Activated CD4-positive, alpha-beta T cell treated with anti-CD3 and anti-CD28 coated beads, Interleukin-2, amount 50 U/mL, for 16 hours (primary cell): ENCODE measurements at regions not wholly inside any gene's neighbourhood (a gene's known extent, or its start where the extent isn't known, plus 50 kb on each side); places are given as distances from the start of the nearest gene placed in this dataset.
"Not testable (repeated sequence)": the region's sequence is repeated elsewhere in the genome, so short reads cannot be mapped to it uniquely, and the experiment has no call there.

ENCODE experiments used
- DNase-seq: peaks from one replicate; pipeline ENCODE4 v3.0.0-alpha.2; 2020

DNA sequence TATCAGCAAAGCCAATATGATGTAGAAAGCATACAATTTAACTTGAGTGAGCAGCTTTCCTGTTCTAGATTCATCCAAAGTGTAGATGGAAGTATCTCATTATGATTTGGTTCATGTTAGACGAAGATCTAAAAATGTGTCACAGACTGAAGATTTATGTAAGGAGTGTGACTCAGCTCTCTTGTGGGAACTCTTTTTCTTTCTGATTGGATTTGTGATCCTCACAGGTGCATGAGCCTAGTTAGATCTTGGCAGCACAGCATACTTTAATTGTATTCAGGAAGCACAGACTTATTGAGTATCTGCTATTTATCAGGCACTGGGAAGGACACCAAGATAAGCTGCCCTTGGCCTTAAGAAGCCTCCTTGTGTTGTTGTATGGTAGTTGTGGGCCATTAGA lies 147.1 kb downstream of the C11orf91 start:
- DNase-seq = no peak

DNA sequence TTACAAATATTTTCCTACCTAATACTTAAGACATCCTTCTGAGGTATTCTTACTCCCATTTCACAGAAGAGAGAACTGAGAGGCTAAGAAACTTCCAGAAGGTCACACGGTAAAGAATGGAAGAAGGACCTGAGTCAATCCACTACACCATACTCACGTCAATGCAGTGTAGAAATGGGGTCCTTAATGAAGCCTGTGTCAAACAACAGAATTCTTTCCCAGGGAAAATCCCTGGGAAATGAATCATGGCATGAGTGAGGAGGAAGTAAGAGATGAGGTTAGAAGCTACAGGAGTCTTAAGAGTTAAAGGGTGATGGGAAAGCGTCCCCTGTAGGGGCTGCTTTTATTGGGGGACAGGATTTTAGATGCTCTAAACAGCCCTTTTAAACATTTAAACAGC lies 147.9 kb downstream of the C11orf91 start:
- no peak for DNase-seq

DNA sequence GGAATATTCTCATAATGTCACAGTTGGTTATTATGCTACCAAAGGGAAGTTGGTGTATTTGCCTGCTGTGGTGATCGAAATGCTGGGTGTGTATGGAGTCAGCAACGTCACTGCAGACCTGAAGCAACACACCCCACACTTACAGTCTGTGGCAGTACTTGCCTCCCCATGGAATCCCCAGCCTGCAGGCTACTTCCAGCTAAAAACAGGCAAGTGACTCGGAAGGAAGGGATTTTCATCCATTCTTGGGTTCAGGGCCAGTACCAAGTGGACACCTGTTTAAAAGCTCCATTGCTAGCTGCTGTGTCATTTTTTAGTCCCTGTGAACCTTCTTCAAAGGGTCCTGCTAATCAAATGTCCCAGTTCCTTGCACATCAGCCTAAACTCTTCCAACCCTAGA lies 149.6 kb downstream of the C11orf91 start:
- DNase-seq = no peak

DNA sequence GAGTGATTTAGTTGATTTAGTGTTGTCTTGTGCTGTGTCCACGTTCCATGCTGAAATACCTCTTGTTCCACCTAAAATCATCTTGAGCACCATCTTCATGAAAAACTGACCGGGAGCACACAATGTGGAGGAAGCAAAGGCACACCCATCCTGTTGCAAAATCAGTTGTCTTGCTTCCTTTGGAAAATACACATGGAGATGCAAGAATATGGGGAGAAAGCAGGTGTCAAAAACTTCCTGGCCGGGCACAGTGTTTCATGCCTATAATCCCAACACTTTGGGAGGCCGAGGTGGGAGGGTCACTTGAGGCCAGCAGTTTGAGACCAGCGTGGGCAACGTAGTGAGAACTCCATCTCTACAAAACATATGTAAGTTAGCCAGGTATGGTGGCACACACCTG lies 151.1 kb downstream of the C11orf91 start:
- no peak for DNase-seq

DNA sequence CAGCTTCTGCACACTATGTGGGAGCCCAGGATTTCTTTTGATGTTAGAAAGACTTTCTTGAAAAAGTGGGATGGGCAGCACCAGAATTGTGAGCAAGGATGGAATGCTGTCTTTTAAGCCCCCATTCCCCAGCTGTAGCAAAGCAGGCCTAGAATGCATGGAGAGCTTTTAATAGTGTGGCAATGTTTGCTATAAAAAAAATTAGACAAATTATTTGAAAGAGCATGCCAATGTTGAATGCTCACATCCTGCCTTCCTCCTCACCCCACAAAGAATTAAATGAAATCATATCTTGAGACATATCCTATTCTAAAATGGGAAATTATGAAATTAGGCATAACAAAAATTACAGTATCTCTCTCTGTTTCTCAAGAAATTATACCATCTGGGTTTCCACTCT lies 154.7 kb downstream of the C11orf91 start:
- DNase-seq = no peak

DNA sequence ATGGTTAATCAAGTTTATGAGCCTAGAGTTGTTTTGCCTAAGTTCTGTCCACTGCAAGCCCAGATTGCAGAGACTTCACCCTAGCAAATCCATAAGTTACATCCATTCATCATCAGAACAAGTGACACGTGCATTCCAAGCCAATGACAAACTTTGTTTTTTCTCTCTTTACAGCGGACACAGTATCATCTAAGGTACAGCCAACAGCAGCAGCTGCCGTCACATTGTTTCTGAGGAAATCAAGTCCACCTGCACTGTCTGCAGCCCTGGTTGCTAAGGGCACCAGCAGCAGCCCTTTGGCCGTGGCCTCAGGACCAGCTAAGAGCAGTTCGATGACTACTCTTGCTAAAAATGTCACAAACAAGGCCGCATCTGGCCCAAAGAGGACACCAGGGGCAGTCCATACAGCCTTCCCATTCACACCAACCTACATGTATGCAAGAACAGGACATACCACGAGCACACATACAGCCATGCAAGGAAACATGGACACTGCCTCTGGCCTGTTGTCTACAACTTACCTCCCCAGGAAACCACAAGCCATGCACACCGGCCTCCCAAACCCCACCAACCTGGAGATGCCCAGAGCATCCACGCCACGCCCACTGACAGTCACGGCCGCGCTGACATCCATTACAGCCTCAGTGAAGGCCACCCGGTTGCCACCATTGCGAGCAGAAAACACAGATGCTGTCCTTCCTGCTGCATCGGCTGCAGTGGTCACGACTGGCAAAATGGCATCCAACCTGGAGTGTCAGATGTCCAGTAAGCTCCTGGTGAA lies 155.8 kb downstream of the C11orf91 start:
- DNase-seq = no peak

DNA sequence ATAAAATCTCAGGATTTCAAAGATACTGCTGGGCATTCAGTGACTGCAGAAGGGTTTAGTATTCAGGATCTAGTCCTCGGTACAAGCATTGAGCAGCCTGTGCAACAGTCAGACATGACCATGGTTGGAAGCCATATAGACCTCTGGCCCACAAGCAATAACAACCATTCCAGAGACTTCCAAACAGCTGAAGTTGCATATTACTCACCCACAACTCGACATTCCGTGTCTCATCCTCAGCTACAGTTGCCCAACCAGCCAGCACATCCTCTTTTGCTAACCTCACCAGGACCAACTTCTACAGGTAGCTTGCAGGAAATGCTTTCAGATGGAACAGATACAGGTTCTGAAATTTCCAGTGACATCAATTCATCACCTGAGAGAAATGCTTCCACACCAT lies 156.8 kb downstream of the C11orf91 start:
- DNase-seq = no peak

DNA sequence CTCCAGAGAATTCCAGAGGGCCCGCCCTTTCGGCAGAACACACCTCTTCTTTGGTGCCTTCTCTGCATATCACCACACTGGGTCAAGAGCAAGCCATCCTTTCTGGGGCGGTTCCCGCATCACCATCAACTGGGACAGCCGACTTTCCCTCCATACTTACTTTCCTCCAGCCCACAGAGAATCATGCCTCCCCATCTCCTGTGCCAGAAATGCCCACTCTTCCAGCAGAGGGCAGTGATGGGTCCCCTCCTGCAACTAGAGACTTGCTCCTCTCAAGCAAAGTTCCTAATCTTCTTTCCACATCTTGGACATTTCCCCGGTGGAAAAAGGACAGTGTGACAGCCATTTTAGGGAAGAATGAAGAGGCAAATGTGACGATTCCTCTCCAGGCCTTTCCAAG lies 157.7 kb downstream of the C11orf91 start:
- peak; percentile 29 for DNase-seq

DNA sequence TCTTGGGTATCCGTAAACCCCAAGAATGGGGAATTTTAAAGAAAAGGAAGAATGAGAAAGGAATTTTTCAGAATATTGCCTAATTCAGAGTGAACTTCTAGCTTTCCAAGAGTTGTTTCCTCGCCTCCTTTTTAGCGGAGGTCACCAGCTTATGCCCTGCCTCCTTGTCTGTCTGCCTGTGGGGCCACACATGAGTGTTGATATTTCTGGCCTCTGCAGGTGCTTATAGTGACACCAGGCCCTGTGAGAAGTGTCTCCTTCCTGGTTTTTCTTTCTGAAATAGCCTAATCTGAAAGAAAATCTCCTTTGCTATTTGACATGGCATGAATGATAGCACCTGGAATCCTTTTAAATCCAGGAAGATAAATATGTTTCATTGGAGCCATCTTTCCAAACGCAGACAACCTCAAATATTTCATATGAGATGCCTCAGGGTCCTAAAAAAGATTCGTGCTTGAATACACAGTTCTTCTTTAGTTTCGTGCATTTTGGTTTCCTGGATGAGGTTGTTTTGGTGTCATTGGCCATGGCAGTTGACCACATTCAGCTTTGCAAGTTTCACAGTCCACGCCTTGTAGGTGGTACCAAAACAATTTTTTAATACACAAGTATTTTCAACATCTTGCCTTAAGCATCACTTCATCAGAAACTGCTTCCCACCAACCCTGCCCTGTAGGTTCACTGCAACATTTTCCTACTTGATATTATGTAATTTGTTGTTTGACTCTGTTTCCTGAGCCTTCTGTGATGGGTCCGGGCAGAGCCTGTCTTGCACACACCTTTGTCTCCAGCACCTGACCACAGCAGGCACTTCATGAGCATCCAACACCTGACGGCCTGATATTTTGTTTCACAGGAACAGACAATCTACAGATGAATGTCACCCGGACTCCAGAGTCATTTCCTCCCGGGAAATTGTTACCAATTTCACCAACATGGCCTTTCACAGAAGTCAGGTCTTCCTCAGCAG lies 159.4 kb downstream of the C11orf91 start:
- no peak for DNase-seq

DNA sequence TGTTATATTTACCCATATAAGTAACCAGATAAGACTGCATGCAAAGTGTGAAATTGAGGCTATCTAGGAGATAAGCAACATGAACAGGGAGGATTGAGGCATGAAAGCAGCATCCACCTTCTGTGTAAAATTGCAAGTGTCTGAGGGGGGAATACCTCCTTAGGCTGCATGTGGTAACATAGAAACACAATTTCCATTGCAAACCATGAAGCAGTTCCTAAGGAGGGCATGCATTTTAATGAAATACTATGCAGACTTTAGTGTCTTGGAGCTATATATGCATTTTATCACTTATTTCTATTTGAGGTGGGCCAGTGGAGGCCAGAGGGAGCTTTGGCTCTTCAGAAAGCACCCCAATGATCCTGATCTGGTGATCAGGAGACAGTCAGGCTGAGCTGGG lies 160.2 kb downstream of the C11orf91 start:
- DNase-seq = no peak

DNA sequence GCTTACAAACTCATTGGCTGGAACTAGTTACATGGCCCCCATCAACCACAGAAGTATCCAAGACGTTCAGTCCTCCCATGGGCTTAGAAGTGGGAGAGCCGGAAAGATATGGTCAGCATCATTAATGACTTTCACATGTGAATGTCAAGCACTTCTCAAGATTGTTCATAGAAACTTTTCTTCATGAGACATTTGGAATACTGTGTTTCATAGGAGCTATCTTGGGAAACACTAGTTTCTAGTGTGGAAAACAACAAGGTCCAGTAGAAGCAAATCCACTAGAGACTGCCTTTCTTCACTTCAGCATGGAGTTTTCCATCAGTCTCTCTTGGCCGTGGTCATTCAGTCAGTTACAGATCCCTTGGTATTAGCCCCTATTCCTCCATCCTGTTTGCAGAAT lies 160.9 kb downstream of the C11orf91 start:
- no peak for DNase-seq

DNA sequence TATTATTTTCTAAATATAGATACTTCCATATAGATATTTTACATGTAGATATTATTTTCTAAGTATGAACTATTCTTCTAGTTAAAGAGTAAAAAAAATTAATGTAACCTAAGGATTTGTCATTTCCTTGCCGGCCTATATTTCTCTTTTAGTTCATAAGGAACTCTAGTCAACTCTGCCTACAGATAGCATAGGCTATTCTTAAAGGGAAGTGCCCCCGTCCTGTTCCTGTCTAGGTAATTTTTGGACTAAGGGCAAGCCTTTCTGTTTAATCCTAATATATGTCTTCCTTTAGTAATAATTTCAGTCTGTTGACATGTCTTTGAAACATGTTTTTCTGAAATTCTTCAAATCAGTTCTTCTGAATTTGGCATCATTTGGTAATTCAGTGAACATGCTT lies 161.9 kb downstream of the C11orf91 start:
- no peak for DNase-seq

DNA sequence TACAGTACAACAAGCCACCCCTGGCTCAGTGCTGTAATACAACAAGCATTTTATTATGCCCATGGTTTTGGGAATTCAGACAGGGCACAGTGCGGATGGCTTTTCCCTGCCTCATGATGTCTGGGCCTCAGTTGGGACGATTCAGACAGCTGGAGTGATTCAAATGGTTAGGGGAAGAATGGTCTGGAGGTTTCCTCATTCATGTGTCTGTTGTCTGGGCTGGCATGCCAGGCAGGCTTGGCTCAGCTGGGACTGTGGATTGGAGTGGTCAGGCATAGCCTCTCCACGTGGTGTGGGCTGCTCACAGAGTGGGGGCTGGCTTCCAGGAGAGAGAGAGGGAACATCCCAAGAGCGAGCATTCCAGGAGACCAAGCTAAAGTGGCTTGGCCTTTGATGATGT lies 164.4 kb downstream of the C11orf91 start:
- DNase-seq = no peak

DNA sequence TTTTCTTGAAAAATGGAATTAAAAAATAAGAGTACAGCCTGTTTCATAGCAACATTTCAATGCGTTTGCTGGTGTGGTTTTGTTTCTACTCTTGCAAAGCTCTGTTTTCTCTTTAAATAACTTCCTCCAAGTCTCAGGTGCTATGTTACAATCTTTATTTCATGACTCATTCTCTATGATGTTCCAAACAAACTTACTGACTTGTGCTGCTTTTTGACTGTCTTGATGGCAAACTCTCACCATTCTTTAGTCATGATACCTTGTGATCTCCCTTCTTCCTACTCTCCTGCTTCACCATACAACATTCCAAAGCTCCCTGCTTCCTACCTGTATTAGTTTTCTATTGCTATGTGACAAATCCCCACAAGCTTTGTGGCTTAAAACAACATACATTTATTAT lies 166.1 kb downstream of the C11orf91 start:
- no peak for DNase-seq

DNA sequence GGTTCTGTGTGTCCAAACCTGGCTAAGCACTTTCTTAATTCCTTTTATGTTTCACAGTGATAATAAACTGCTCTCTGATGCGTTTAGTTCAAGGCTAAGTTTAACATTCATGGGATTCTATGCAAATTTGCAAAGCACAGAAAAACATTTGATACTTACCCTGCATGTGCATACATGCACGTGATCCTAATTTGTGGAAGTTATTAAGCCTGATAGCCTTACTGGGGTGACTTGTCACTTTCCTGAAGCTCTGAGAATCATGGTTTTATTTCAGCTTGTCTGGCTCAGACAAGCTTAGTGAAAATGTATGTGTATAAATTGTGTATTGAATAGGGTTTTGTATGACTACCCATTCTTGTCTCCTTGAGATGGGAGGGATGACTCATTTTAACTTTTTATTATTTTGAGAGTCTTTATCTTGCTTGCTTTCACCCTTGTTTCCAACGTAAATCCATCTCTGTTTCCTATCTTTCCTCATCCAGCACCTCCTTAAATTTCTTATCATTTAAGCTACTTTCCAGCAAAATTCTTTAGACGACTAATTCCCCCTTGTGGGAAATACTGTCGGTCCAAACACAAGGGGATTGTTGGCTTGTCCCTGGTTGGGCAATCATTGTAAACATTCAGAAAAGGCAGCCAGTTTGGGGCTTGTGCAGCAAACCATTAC lies 167.1 kb downstream of the C11orf91 start:
- DNase-seq = no peak

DNA sequence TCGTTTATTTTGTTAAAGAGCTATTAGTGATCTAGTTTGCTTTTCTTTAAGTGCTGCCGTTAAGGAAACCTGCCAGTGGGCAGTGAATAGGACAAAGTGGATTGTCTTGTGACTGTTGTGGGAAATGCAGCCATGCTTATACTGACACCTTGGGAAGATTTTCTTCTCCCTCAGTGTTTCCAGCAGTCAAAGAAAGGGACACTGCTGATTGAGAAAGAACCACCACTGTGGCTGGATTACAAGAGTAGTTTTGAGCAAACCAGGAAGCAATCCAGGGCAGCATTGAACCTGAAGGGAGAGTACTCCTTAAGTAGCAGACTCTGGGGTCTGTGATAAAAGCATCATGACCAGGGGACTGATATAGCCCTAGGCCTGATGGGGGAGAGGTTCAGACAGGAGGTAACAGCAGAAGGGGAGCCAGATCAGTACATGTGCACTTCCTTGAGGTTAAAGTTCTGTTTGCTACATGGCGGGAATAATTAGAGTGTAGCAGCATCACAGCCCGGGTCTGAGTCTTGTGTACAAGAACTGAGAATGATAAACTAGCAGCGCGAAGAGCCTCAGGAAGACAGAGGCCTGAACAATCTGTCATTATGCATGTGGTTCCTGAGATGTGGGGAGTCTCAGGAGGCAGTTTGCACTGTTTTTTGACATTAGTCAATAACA lies 167.8 kb downstream of the C11orf91 start:
- no peak for DNase-seq

DNA sequence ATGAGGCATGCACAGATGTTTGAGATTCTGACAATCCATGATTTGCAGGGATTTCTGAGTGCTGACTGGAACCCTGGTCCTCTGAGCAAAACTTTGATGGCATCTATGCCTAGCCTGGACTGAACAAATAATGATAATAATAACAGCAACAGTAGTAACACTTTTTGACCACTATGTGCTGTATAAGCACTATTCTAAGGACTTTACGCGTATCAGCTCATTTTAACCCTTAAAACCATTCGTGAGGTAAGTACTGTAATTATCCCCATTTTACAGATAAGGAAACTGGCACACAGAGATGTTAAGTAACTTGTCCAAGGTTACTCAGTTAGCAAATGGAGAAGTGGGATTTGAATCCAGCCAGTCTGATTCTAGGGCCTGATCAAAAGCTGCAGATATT lies 168.4 kb downstream of the C11orf91 start:
- no peak for DNase-seq

DNA sequence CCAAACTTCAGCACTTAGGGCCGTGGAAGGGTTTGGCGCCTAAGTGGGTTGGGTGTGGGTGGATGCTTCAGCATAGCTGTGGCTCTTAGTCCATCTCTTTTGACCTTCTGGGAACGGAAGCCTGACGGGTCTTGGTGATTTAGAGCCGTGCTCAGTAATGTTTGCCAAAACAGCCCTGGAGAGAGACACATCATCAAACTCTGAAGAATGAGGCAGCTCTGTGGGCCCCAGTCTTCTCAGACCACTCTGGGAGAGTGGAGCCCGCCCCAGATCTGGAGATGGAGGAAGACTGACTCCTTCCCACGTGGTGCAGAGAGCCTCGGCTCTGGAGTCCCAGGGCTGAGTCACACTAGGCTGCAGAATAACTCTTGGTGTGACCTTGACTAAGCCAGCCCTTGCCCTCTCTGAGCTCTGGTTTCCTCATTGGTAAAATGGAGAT lies 168.9 kb downstream of the C11orf91 start:
- no peak for DNase-seq

DNA sequence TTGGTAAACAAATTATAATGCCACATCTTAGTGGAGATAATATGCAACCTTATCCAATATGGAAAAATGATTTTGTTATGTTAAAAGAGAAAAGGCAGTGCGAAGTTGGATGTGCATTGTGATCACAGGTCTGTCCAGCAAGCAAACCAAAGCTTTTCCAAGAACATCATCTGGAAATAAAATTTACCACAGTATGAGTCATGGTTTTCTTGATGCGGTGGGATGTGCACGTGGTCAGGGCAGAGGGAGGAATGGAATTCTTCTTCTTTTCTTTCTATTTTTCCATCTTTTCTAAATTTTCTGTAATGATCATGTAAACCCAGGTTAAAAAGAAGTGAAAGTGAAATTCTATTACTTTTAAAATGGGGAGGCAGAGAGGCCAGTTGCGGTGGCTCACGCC lies 169.8 kb downstream of the C11orf91 start:
- DNase-seq = no peak

DNA sequence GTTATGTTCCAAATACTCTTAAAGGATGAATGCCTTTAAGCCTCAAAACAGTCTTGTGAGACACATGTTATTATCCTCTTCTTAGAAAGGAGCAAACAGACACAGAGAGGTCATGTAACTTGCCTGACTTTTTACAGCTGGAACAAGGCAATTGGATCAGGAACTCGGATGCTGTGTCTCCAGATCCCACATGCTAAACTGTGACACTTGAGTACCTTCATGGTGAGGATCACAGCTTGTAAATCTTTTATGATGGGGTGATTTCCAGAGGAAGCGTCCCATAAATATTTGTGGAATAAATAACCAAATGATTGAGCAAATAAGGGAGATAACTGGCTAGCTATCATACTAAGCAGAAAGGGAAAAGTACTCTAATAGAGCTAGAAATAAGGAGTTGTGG lies 171.2 kb downstream of the C11orf91 start:
- DNase-seq = no peak

DNA sequence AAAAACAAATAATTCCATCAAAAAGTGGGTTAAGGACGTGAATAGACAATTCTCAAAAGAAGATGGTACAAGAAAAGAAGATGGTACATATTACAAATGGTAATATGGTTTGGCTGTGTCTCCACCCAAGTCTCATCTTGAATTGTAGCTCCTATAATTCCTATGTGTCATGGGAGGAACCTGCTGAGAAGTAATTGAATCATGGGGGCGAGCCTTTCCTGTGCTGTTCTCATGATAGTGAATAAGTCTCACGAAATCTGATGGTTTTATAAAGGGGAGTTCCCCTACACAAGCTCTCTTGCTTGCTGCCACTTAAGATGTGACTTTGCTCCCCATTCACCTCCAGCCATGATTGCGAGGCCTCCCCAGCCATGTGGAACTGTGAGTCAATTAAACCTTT lies 172.9 kb downstream of the C11orf91 start:
- not testable (repeated sequence) for DNase-seq

DNA sequence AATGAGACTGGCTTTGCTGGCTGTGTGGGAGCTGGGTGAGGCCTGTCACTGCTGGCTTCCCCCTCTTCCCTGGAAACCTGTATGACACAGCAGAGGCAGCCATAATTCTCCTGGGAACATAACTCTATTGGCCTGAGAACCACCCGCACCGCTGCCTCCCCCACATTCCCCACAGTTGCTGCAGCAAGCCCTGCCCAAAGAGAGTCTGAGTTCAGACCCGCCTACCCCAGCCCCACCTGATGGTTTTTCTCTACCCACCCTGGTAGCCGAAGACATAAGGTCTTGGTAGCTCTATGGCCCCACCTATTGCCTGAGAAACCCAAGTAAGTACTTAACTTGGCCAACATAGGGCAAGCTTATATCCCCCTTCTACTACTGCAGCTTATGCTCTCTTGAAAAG lies 174.8 kb downstream of the C11orf91 start:
- DNase-seq = no peak

DNA sequence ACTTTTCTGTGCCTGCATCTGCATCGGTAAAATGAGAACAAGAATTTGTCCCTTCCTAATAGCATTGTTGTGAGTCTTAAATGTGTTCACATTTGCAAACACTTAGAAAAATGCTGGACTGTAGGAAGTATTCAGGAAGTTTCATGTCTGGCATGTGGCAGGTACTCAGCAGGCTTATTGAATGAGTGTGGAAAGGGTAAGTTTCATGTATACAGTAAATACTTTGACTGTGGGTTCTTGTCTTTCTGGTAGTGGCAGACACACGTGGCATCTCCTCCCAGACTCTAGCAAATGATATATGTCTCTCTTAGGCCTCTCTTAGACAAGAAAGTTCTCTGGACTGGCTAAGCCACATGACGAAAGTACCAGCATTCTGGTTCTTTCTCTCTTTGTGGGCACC lies 179.2 kb downstream of the C11orf91 start:
- DNase-seq = no peak
